ENCODE measurements at regions not wholly inside any gene's neighbourhood (a gene's known extent, or its start where the extent isn't known, plus 50 kb on each side); places are given as distances from the start of the nearest gene placed in this dataset.
"Not testable (repeated sequence)": the region's sequence is repeated elsewhere in the genome, so short reads cannot be mapped to it uniquely, and the experiment has no call there.

DNA sequence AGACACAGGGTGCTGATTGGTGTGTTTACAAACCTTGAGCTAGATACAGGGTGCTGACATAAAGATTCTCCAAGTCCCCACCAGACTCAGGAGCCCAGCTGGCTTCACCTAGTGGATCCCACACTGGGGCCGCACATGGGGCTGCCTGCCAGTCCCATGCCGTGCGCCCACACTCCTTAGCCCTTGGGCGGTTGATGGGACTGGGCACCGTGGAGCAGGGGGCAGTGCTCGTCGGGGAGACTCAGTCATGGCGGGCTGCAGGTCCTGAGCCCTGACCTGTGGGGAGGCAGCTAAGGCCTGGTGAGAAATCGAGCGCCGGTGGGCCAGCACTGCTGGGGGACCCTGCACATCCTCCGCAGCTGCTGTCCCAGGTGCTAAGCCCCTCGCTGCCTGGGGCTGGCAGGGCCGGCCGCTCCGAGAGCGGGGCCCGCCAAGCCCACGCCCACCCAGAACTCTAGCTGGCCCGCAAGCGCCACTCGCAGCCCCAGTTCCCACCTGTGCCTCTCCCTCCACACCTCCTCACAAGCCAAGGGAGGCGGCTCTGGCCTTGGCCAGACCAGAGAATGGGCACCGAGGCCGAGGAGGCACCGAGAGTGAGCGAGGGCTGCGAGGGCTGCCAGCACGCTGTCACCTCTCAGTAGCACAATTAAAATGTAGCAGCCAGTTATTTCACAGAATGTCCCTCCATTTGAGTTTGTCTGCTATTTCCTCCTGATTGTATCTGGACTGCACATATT is 76.1 kb upstream of the PNPLA4 start:
- DNase-seq (ENCODE audit: low spot score), result no peak
- no peak overlapping the region for H3K27ac ChIP-seq
- no peak overlapping the region for H3K4me3 ChIP-seq
- TF ChIP-seq, protein P1, sequence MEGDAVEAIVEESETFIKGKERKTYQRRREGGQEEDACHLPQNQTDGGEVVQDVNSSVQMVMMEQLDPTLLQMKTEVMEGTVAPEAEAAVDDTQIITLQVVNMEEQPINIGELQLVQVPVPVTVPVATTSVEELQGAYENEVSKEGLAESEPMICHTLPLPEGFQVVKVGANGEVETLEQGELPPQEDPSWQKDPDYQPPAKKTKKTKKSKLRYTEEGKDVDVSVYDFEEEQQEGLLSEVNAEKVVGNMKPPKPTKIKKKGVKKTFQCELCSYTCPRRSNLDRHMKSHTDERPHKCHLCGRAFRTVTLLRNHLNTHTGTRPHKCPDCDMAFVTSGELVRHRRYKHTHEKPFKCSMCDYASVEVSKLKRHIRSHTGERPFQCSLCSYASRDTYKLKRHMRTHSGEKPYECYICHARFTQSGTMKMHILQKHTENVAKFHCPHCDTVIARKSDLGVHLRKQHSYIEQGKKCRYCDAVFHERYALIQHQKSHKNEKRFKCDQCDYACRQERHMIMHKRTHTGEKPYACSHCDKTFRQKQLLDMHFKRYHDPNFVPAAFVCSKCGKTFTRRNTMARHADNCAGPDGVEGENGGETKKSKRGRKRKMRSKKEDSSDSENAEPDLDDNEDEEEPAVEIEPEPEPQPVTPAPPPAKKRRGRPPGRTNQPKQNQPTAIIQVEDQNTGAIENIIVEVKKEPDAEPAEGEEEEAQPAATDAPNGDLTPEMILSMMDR (IDR thresholded peaks at IDR 0.05), result no peak

DNA sequence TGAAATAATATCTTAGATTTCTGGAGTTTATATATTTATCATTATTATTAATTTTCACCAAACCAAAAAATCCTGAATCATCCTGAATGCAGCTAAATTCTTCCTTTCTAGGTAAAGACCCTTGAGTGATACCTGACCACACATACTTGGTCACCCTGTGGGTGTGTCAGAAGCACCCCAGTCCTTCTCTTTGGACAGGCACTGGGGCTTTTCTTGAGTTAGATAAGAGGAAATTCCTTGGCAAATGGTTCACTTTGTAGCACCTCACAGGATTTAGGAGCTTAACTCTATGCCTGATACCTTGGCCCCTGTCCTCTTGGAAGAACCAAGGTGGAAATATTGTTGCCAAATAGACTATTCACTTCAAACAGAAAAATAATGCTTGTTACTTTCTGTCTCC is 69.6 kb upstream of the PNPLA4 start:
- Histone ChIP-seq H3K27ac (no peak overlapping the region), H3K4me3 (no peak overlapping the region)
- TF ChIP-seq, protein P1 (IDR thresholded peaks at IDR 0.05), result no peak
- no peak for DNase-seq (ENCODE audit: low spot score)

DNA sequence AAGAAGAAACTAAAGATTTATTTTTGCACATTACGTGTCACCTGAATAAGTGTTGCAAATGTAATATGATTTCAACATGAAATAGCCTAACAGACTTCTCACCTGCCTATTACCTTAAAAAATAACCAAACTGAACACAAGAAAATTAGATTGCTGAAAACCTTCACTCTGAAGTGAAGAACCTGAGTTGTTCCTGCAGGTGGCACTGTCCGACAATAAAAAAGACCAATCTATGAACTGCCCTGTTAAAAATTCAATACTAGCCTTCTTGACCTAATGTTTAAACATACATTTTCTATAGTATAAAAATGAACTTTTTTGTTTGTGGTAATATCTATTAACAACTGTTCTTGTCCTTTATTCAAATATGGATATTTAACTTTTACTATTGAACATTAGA is 69.2 kb upstream of the PNPLA4 start:
- no peak overlapping the region for H3K4me3 ChIP-seq
- H3K27ac ChIP-seq, result no peak overlapping the region
- TF ChIP-seq, protein P1 (IDR thresholded peaks at IDR 0.05), result peak; percentile 30
- DNase-seq (ENCODE audit: low spot score), result no peak

DNA sequence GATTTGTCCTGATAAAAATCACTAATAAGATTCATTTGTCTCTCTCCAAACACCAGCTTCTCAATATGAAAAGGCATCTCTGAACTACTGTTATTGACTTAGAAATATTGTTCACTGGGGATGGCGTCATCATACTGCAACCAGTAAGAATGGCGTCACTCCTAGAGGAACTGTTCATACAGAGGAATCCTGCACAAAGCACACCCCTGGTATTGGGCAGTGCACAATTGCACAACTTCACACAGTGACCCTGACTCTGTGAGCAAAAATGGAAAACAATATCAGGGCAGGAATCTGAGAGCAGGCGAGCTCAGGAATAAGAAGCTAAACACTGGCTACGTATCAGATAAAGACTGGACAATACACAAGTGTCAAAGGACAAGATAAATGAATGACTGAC is 66.7 kb upstream of the PNPLA4 start:
- no peak overlapping the region for H3K4me3 ChIP-seq
- TF ChIP-seq, protein P1 (IDR thresholded peaks at IDR 0.05), result no peak
- no peak overlapping the region for H3K27ac ChIP-seq
- no peak for DNase-seq (ENCODE audit: low spot score)

DNA sequence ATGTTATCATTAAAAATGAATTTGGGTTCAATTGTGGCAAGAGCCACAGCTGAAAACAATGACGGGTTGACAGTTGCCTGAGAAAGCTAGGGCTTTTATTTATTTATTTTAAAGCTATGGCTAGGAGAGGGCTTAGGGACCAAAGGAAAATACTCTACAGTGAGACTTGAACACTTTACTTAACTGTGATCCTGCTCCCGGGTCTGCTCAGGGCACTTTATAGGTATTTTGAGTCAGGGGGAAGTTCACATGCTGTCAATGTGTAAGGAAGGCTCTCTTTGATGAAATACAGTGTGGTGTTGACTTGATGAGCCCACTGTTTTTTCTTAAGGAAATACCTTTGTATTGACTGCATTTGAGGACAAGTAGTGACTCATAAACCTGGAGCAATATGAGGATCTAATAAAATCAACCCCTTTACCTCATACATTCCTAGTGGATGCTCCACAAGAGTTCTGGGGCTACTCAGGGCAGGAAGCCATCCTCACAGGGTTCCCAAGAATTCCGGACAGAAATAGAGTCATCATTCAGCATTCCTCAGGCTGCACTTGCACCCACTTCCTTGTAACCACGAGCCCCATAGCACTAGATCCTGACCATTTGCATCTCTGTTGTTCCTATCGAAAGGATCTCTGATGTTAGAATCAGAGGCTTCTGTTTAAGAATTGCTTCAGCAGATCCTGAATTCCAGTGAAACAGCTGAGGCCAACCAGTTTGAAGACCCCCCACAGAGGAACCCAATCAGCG is 61.0 kb upstream of the PNPLA4 start:
- not testable (repeated sequence) for H3K4me3 ChIP-seq; H3K27ac ChIP-seq; DNase-seq (ENCODE audit: low spot score)

DNA sequence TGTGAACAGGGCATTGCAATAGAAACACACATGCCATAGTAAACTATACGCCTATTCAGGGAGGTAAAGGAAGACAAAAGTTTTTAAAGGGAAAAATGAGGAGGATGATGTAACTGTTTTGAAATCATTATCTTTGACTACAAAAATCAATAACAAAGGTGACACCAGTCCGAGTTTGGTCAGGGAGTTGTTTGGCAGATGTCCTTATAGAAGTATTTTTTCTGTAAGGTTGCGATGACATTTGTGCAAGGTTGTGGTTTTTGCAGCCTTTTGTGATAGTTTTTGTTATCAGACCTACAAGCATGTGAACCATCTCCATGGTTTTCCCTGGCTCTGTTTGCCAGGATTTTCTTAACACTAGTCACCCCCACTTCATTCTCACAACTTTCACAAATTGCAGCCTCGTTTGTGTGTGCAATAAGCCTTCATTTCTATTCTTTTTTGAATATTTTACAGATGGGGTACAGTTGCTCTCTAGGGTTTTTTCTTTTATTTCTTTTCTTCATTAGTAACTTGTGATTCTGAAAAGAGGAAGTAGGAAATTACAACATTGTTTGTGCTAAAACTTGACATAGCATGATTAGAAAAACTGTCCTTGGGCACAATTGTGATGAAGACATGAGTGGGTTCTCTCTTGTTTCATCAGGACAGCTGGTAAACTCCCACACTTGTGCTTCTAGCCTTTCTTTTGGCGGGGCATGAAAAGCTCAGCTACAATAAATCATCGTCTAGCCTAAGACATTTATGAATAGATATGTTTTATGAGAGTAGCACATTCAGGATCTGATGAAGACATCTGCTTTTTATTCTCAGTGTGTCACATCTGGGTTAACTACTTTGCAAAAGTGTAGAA is 60.2 kb upstream of the PNPLA4 start:
- TF ChIP-seq, protein P1 (IDR thresholded peaks at IDR 0.05), result no peak

DNA sequence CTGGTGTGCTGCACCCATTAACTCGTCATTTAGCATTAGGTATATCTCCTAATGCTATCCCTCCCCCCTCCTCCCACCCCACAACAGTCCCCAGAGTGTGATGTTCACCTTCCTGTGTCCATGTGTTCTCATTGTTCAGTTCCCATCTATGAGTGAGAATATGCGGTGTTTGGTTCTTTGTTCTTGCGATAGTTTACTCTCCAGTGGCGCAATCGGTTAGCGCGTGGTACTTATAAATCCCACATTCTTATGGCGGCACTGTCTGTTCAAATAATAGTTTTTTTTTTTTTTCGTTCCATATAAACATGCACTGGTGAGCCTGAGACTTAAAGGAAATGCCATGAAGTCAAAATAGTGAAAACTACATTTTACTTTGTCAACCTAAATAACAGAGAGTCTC is 59.5 kb upstream of the PNPLA4 start:
- H3K27ac ChIP-seq; DNase-seq (ENCODE audit: low spot score); H3K4me3 ChIP-seq: not testable (repeated sequence)

More for the DNA sequence above, 60.2 kb upstream of the PNPLA4 start:
- Histone ChIP-seq H3K4me3 (no peak overlapping the region), H3K27ac (no peak overlapping the region)
- no peak for DNase-seq (ENCODE audit: low spot score)
